ENCODE measurements at regions not wholly inside any gene's neighbourhood (a gene's known extent, or its start where the extent isn't known, plus 50 kb on each side); places are given as distances from the start of the nearest gene placed in this dataset.

DNA sequence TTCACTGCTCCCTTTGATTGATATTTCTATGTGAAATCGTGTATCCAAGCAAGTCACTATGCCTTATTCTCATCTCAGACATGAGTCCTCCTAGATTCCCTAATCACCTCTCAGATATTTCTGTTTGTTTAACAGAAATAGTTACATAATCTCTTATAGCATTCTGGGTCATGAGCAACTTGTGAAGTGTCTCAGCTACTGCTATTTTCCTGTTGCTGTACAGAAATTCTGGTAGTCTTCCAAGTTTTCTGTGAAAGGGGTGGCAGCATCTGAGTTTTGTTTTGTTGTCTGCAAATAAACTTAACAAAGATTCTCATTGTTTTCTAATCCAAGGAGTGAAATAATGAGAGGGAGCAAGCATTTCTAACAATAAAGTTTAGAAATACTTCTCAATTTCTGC, 256.9 kb upstream of the ST8SIA4 start:
- Histone ChIP-seq H3K4me3 (no peak overlapping the region), H3K27ac (ENCODE audit: low read depth) (no peak overlapping the region), H3K36me3 (ENCODE audit: insufficient read depth) (no peaks in the 10 kb centered on the region), H3K4me2 (no peak overlapping the region), H4K20me1 (replicated peaks; ENCODE audit: insufficient read depth) (no peaks in the 10 kb centered on the region), H3F3A (replicated peaks; ENCODE audit: low read depth) (no peaks in the 10 kb centered on the region), H2AFZ (no peak overlapping the region), H3K79me2 (replicated peaks; ENCODE audit: insufficient read depth) (no peaks in the 10 kb centered on the region), H3K4me1 (ENCODE audit: insufficient read depth) (no peaks in the 10 kb centered on the region), H3K9me2 (ENCODE audit: insufficient read depth) (no peaks in the 10 kb centered on the region), H3K27me3 (ENCODE audit: insufficient read depth) (no peaks in the 10 kb centered on the region)
- Mint-ChIP-seq H3K27me3 (ENCODE audit: insufficient read depth, low read depth, poor library complexity) (no peaks in the 10 kb centered on the region), H3K4me1 (no peaks in the 10 kb centered on the region), H3K4me3 (no peak overlapping the region), H3K36me3 (ENCODE audit: low read depth) (peaks cover 3% of the 10 kb centered on the region; the same call in 2 of the 3 replicates), H3K27ac (no peak overlapping the region), H3K9me3 (peaks cover 13% of the 10 kb centered on the region; the same call in 2 of the 3 replicates)
- no peak for TF ChIP-seq STAT1 (IDR thresholded peaks at IDR 0.05; ENCODE audit: unreplicated experiment)
- no peak for TF ChIP-seq ETS1 (IDR thresholded peaks at IDR 0.05)
- TF ChIP-seq POLR2AphosphoS5 (IDR thresholded peaks at IDR 0.05; ENCODE audit: low read depth) = no peak
- TF ChIP-seq, protein P1, sequence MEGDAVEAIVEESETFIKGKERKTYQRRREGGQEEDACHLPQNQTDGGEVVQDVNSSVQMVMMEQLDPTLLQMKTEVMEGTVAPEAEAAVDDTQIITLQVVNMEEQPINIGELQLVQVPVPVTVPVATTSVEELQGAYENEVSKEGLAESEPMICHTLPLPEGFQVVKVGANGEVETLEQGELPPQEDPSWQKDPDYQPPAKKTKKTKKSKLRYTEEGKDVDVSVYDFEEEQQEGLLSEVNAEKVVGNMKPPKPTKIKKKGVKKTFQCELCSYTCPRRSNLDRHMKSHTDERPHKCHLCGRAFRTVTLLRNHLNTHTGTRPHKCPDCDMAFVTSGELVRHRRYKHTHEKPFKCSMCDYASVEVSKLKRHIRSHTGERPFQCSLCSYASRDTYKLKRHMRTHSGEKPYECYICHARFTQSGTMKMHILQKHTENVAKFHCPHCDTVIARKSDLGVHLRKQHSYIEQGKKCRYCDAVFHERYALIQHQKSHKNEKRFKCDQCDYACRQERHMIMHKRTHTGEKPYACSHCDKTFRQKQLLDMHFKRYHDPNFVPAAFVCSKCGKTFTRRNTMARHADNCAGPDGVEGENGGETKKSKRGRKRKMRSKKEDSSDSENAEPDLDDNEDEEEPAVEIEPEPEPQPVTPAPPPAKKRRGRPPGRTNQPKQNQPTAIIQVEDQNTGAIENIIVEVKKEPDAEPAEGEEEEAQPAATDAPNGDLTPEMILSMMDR (conservative IDR thresholded peaks at IDR 0.05; ENCODE audit: low read depth in 2 of 2) = no peak
- TF ChIP-seq, protein P2, sequence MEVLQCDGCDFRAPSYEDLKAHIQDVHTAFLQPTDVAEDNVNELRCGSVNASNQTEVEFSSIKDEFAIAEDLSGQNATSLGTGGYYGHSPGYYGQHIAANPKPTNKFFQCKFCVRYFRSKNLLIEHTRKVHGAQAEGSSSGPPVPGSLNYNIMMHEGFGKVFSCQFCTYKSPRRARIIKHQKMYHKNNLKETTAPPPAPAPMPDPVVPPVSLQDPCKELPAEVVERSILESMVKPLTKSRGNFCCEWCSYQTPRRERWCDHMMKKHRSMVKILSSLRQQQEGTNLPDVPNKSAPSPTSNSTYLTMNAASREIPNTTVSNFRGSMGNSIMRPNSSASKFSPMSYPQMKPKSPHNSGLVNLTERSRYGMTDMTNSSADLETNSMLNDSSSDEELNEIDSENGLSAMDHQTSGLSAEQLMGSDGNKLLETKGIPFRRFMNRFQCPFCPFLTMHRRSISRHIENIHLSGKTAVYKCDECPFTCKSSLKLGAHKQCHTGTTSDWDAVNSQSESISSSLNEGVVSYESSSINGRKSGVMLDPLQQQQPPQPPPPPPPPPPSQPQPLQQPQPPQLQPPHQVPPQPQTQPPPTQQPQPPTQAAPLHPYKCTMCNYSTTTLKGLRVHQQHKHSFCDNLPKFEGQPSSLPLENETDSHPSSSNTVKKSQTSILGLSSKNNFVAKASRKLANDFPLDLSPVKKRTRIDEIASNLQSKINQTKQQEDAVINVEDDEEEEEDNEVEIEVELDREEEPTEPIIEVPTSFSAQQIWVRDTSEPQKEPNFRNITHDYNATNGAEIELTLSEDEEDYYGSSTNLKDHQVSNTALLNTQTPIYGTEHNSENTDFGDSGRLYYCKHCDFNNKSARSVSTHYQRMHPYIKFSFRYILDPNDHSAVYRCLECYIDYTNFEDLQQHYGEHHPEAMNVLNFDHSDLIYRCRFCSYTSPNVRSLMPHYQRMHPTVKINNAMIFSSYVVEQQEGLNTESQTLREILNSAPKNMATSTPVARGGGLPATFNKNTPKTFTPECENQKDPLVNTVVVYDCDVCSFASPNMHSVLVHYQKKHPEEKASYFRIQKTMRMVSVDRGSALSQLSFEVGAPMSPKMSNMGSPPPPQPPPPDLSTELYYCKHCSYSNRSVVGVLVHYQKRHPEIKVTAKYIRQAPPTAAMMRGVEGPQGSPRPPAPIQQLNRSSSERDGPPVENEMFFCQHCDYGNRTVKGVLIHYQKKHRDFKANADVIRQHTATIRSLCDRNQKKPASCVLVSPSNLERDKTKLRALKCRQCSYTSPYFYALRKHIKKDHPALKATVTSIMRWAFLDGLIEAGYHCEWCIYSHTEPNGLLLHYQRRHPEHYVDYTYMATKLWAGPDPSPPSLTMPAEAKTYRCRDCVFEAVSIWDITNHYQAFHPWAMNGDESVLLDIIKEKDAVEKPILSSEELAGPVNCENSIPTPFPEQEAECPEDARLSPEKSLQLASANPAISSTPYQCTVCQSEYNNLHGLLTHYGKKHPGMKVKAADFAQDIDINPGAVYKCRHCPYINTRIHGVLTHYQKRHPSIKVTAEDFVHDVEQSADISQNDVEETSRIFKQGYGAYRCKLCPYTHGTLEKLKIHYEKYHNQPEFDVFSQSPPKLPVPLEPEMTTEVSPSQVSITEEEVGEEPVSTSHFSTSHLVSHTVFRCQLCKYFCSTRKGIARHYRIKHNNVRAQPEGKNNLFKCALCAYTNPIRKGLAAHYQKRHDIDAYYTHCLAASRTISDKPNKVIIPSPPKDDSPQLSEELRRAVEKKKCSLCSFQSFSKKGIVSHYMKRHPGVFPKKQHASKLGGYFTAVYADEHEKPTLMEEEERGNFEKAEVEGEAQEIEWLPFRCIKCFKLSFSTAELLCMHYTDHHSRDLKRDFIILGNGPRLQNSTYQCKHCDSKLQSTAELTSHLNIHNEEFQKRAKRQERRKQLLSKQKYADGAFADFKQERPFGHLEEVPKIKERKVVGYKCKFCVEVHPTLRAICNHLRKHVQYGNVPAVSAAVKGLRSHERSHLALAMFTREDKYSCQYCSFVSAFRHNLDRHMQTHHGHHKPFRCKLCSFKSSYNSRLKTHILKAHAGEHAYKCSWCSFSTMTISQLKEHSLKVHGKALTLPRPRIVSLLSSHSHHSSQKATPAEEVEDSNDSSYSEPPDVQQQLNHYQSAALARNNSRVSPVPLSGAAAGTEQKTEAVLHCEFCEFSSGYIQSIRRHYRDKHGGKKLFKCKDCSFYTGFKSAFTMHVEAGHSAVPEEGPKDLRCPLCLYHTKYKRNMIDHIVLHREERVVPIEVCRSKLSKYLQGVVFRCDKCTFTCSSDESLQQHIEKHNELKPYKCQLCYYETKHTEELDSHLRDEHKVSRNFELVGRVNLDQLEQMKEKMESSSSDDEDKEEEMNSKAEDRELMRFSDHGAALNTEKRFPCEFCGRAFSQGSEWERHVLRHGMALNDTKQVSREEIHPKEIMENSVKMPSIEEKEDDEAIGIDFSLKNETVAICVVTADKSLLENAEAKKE (CRISPR knock-in tag; IDR thresholded peaks at IDR 0.05) = no peak
- TF ChIP-seq EZH2 (IDR thresholded peaks at IDR 0.05; ENCODE audit: low read depth, unreplicated experiment) = no peak
- TF ChIP-seq, protein P3, sequence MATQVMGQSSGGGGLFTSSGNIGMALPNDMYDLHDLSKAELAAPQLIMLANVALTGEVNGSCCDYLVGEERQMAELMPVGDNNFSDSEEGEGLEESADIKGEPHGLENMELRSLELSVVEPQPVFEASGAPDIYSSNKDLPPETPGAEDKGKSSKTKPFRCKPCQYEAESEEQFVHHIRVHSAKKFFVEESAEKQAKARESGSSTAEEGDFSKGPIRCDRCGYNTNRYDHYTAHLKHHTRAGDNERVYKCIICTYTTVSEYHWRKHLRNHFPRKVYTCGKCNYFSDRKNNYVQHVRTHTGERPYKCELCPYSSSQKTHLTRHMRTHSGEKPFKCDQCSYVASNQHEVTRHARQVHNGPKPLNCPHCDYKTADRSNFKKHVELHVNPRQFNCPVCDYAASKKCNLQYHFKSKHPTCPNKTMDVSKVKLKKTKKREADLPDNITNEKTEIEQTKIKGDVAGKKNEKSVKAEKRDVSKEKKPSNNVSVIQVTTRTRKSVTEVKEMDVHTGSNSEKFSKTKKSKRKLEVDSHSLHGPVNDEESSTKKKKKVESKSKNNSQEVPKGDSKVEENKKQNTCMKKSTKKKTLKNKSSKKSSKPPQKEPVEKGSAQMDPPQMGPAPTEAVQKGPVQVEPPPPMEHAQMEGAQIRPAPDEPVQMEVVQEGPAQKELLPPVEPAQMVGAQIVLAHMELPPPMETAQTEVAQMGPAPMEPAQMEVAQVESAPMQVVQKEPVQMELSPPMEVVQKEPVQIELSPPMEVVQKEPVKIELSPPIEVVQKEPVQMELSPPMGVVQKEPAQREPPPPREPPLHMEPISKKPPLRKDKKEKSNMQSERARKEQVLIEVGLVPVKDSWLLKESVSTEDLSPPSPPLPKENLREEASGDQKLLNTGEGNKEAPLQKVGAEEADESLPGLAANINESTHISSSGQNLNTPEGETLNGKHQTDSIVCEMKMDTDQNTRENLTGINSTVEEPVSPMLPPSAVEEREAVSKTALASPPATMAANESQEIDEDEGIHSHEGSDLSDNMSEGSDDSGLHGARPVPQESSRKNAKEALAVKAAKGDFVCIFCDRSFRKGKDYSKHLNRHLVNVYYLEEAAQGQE (IDR thresholded peaks at IDR 0.05; ENCODE audit: unreplicated experiment) = no peak
- no peak for TF ChIP-seq ZNF114 (CRISPR knock-in tag; IDR thresholded peaks at IDR 0.05)
- TF ChIP-seq ZNF331 (CRISPR knock-in tag; IDR thresholded peaks at IDR 0.05; ENCODE audit: low read depth) = no peak
- TF ChIP-seq NANOG (IDR thresholded peaks at IDR 0.05; ENCODE audit: borderline replicate concordance) = no peak
- TF ChIP-seq CREB1 (CRISPR knock-in tag; IDR thresholded peaks at IDR 0.05; ENCODE audit: low read depth) = no peak
- no peak for TF ChIP-seq EZH2phosphoT487 (IDR thresholded peaks at IDR 0.05; ENCODE audit: unreplicated experiment)
- no peak for TF ChIP-seq JUNB (IDR thresholded peaks at IDR 0.05; ENCODE audit: unreplicated experiment)
- no peak for DNase-seq (ENCODE audit: low spot score)
- no peak for ATAC-seq
